Stimulated activated CD8-positive, alpha-beta memory T cell treated with anti-CD3 and anti-CD28 coated beads, Interleukin-4, amount 100 ng/mL, for 4 hours (primary cell): ENCODE measurements at regions not wholly inside any gene's neighbourhood (a gene's known extent, or its start where the extent isn't known, plus 50 kb on each side); places are given as distances from the start of the nearest gene placed in this dataset.
"Not testable (repeated sequence)": the region's sequence is repeated elsewhere in the genome, so short reads cannot be mapped to it uniquely, and the experiment has no call there.

Source experiments
- DNase-seq, 2 donors: peaks; one replicate each; pipeline ENCODE4 v3.0.0-alpha.2; 2020; ENCODE audit warnings: low read depth in 2 of 2, low spot score in 1 of 2

GRCh38 chr7:9031386-9031785 is 598.0 kb downstream of the NXPH1 start:
- DNase-seq: no peak

GRCh38 chr7:9036080-9036479 is 602.7 kb downstream of the NXPH1 start:
- DNase-seq: no peak

DNA sequence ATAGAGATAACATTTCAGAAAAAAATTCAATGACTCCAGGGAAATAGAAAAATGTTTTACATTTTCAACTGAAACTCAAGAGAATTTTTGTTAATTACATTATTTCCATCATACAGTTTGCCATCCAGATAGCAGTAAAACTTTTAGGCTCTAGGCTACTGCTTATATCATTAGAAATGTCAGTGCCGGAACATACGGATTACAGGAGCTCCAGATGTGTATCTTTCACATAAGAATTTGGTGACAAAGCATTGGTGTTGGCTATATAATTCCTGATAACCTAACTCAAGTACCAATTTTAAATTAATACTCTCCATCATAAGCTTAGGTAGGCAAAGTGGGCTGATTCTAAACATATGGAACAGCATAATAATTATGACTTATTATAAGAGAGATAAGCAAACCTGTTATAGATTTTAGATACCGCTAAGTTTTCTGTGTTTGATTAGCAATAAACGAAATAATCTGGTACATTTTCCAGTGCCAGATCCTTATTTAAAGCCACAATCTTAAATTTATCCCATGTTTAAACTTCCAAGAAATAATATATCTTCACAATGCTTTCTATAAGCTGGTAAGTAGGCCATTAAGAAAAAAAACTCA is 637.9 kb downstream of the NXPH1 start:
- DNase-seq: no peak

DNA sequence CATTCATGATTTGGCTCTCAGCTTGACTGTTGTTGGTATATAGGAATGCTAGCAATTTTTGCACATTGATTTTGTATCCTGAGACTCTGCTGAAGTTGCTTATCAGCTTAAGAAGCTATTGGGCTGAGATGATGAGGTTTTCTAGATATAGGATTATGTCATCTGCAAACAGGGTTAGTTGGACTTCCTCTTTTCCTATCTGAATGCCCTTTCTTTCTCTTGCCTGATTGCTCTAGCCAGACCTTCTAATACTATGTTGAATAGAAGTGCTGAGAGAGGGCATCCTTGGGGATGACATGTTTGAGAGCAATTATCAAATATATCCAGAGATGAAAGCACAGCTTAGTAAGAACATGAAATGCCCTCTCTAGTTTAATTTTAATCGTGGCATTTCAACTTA is 642.4 kb downstream of the NXPH1 start:
- not testable (repeated sequence) for DNase-seq

DNA sequence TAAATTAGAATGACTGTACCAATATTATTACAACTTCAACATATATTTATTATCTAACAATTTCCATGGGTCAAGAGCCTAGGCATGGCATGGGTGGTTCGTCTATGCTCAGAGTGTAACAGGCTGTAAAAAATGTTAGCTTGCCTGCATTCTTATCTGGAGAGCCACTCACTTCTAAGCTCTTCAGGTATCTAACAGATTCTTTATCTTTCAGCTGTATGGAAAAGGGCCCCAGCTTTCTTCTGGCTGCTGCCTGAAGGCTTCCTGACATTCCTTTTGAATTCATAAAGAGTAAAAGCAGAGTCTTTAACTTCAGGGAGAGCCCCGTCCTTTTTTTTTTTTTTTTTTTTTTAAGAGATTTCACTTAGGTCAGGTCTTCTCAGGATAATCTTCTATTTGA is 648.8 kb downstream of the NXPH1 start:
- no peak for DNase-seq

- no peak for DNase-seq
Observed at GRCh38 chr7:9083837-9084236, 650.4 kb downstream of the NXPH1 start.

GRCh38 chr7:9091282-9091681 is 657.9 kb downstream of the NXPH1 start:
- DNase-seq: no peak

GRCh38 chr7:9097565-9098060 is 664.2 kb downstream of the NXPH1 start:
- no peak for DNase-seq

DNA sequence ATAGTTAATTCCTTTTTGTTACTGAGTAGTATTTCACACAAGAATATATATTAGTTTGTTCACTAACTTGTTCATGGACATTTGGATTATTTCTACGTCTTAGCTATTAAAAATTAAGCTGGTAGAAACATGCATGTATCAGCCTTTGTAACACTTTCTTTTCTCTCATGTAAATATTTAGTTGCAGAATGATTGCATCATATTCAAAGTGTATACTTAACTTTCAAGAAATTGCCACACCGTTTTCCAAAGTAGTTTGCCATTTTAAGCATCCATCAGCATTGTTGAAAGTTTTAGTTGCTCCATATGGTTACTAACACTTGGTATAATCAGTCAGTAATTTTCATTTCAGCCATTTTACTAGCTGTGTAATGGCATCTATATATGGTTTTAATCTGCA is 666.9 kb downstream of the NXPH1 start:
- no peak for DNase-seq

GRCh38 chr7:9102846-9103245 is 669.4 kb downstream of the NXPH1 start:
- no peak for DNase-seq

DNA sequence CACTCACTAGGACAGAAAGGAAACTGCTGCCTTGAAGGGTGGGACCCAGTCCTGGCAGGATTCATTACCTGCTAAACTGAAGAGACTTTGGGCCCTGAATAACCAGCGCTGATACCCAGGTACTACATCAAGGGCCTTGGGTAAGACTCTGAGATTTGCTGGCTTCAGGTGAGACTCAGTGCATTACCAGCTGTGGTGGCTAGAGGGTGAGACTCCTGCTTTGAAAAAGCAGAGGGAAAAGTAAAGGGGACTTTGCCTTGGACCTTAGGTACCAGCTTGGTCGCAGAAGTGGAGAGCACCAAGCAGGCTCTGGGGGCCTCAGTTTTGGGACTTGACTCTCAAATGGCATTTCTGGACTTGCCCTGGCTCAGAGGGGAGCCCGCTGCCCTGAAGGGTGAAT is 673.3 kb downstream of the NXPH1 start:
- no peak for DNase-seq

DNA sequence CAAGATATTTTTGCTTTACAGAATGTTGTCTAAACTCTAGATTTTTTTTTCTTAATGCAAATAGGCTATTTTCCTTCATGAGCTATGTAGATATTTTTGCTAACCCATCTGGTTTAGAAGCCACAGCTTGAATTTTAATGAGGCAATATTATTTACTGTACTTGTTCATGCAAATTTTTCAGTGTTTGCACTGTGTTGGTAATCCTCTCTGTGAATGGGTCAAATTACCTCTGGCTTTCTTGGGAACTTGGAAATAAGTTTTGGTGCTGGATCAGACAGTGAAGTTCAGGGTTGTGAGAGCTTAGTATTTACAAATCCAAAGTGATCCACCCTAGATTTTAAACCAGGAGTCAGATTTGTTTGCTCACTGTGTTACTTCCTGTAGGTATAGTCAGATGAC is 686.9 kb downstream of the NXPH1 start:
- no peak for DNase-seq

DNA sequence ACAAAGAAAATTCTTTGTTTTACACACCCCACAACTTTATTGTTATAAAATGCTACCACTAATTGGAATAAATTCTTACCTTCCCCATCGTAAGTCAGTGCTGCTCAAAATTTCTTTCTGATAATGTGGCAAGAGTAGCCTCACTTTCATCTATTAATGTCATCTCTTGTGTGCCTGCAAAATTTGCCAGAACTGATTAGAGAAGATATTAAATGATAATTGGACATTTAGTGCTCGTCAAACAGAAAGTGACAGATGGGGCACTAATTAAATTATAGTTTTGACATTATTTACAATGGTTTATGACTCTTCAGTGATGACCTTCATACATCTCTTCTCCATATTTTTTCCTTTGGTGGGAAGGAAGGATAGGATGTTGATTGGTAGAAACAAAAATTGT is 690.9 kb downstream of the NXPH1 start:
- no peak for DNase-seq

DNA sequence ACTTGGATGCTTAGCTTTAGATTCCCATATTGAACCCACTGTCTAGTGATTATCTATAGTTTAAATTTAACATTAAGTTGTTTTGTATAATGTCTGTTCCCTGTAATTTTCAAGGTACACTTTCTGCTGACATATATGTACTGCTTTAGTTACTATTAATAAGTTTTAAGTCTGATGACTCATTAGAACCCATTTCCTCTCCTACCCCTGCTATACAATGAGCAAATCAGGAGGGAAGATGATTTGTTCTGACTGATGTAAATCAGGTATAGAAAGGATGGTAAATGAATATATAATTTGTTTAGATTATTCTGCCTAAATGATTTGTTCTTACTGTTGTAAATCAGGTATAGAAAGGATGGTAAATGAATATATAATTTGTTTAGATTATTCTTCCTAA is 691.8 kb downstream of the NXPH1 start:
- no peak for DNase-seq

GRCh38 chr7:9127901-9128300 is 694.5 kb downstream of the NXPH1 start:
- no peak for DNase-seq

GRCh38 chr7:9148687-9149086 is 715.3 kb downstream of the NXPH1 start:
- DNase-seq: no peak

- no peak for DNase-seq
Observed at GRCh38 chr7:9149499-9150082, 716.2 kb downstream of the NXPH1 start.

- not testable (repeated sequence) for DNase-seq
Observed at GRCh38 chr7:9163691-9164090, 730.3 kb downstream of the NXPH1 start.

DNA sequence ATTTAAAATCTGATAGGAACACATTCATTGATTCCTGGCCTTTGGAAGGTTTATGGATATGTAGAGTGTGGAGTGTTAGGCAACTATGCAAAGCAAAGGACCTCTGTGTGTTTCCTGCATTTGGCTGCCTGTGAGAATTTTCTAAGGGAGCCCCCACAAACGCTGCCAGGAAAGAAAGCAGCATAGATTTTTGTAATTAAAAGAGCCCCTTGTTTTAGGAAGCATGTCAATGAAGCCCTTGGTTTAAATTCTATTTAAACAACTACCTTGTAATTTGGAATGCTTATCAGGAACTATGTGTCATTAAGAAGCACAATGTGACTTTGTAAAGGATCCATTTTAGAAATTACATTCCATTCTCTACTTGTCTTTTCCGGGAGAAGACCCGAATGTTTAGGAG is 742.5 kb downstream of the NXPH1 start:
- DNase-seq: no peak

- no peak for DNase-seq
Observed at GRCh38 chr7:9181356-9181755, 747.9 kb downstream of the NXPH1 start.

- no peak for DNase-seq
Observed at GRCh38 chr7:9186730-9187129, 753.3 kb downstream of the NXPH1 start.

GRCh38 chr7:9189703-9190102 is 756.3 kb downstream of the NXPH1 start:
- no peak for DNase-seq

GRCh38 chr7:9192969-9193368 is 759.6 kb downstream of the NXPH1 start:
- no peak for DNase-seq
